ENCODE measurements at regions not wholly inside any gene's neighbourhood (a gene's known extent, or its start where the extent isn't known, plus 50 kb on each side); places are given as distances from the start of the nearest gene placed in this dataset.

DNA sequence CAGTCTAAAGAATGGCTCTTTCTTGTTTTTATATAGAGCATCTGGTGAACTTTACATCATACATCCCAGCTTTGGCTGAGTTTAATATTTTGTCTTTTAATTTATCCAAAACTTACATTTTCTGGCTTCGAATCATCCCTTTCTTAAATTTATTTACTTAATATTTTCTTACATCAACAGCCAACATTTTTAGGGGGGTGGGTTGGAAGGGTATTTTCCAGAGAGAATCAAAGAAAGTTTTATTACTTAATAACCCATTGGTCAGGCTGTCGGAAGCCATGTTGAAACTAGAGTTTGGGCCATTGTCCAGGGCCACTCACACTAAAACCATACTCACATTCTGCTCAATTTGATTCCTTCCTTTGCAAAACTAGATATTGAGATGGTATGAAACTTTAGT lies 220.2 kb downstream of the AEBP2 start:
- no TSS peak for BruUV-seq (replicated peaks)
- H3K4me2 ChIP-seq (ENCODE audit: insufficient read depth, low read length): no peak overlapping the region
- CTCF ChIA-PET (ENCODE audit: low intra/inter-chr PET ratio): no interaction called here
- H3K9ac ChIP-seq (ENCODE audit: insufficient read depth in 1 of 2, low read depth in 2 of 2, low read length in 2 of 2): no peak overlapping the region
- in situ Hi-C loops (cut with MboI) (no loop called here), intact Hi-C loops (cut with micrococcal nuclease) (no loop called here)
- H3K9me1 ChIP-seq (ENCODE audit: control insufficient read depth, insufficient read depth, low read length): no peaks in the 10 kb centered on the region
- no peak overlapping the region for H3K27ac ChIP-seq (ENCODE audit: extremely low read depth, low read depth, low read length)
- DNase-seq (ENCODE audit: extremely low read depth in 1 of 4, low spot score in 3 of 4): no peak
- no peak for FAIRE-seq
- no peak for ATAC-seq
- H3K79me2 ChIP-seq (ENCODE audit: control insufficient read depth, insufficient read depth, low read length): no peaks in the 10 kb centered on the region
- no peaks in the 10 kb centered on the region for H4K20me1 ChIP-seq (replicated peaks; ENCODE audit: control insufficient read depth, insufficient read depth, low read length)
- H3K4me1 ChIP-seq (replicated peaks in 1 of 2; ENCODE audit: control insufficient read depth in 2 of 2, insufficient read depth in 2 of 2, low read length in 2 of 2): no peaks in the 10 kb centered on the region
- no peaks in the 10 kb centered on the region for H3K9me3 ChIP-seq (replicated peaks; ENCODE audit: control insufficient read depth, insufficient read depth, low read depth, low read length)
- no peak overlapping the region for H2AFZ ChIP-seq (ENCODE audit: low read depth, low read length)
- no peak for TF ChIP-seq BRD4 (IDR thresholded peaks at IDR 0.05)
- no peak for TF ChIP-seq ATF6 (CRISPR knock-in tag; IDR thresholded peaks at IDR 0.05)
- no peak for TF ChIP-seq TRIM24 (IDR thresholded peaks at IDR 0.05)
- TF ChIP-seq SMARCC2 (IDR thresholded peaks at IDR 0.05; ENCODE audit: low read depth): no peak
- TF ChIP-seq IRF2 (CRISPR knock-in tag; IDR thresholded peaks at IDR 0.05): no peak
- no peak for TF ChIP-seq PHF20 (IDR thresholded peaks at IDR 0.05; ENCODE audit: partially characterized antibody)
- TF ChIP-seq KDM4B (IDR thresholded peaks at IDR 0.05; ENCODE audit: borderline replicate concordance in 2 of 2, low read depth in 1 of 2): no peak
- H3K4me3 ChIP-seq: no peak overlapping the region
- no peaks in the 10 kb centered on the region for H3K27me3 ChIP-seq (ENCODE audit: control insufficient read depth in 2 of 2, insufficient read depth in 2 of 2, low read length in 2 of 2)
- 0% methylated on average over 1 of the region's 2 CpGs for WGBS (ENCODE audit: insufficient coverage, low coverage, missing lambda C conversion rate)
- POLR2A ChIA-PET: no interaction called here
- no peaks in the 10 kb centered on the region for H3K36me3 ChIP-seq (ENCODE audit: control insufficient read depth, insufficient read depth, low read length)

All from K562 (cell line).